Kidney (tissue), 13 donors: ENCODE measurements at regions not wholly inside any gene's neighbourhood (a gene's known extent, or its start where the extent isn't known, plus 50 kb on each side); places are given as distances from the start of the nearest gene placed in this dataset.

Experiments used
- DNase-seq, 5 donors: peaks; one replicate each; pipeline ENCODE4 v3.0.0-alpha.2; 2013 to 2020
- FAIRE-seq: peaks from 2 replicates; lab custom pipeline; 2012; peaks lifted over from hg19 to GRCh38; lab: Jason Lieb, UNC
- H3K27ac ChIP-seq, 2 donors: one replicate each; pipeline ENCODE4 v1.7.0; 2013; ENCODE audit warnings: low read depth in 2 of 2, low read length in 2 of 2, inconsistent platforms in 1 of 2
- H3K27me3 ChIP-seq: one replicate; pipeline ENCODE4 v1.7.1; 2013; ENCODE audit warnings: low read length, inconsistent platforms; ENCODE audit not compliant: control insufficient read depth, insufficient read depth
- H3K36me3 ChIP-seq, 3 donors: one replicate each; pipeline versions ENCODE4 v1.7.0 to v1.7.1; 2013; ENCODE audit warnings: low read length in 3 of 3, control low read depth in 1 of 3, inconsistent platforms in 1 of 3; ENCODE audit not compliant: insufficient read depth in 3 of 3, control insufficient read depth in 2 of 3
- H3K4me1 ChIP-seq, 3 donors: one replicate each; pipeline versions ENCODE4 v1.7.0 to v1.7.1; 2013; ENCODE audit warnings: low read length in 3 of 3, inconsistent platforms in 1 of 3, low read depth in 1 of 3; ENCODE audit not compliant: control insufficient read depth in 2 of 3, insufficient read depth in 2 of 3
- H3K4me3 ChIP-seq, 3 donors: one replicate each; pipeline versions ENCODE4 v1.7.0 to v1.8.1; 2013; ENCODE audit warnings: low read length in 3 of 3, control low read depth in 1 of 3, inconsistent platforms in 1 of 3
- H3K9ac ChIP-seq, 3 donors: one replicate each; pipeline versions ENCODE4 v1.7.0 to v1.7.1; 2013; ENCODE audit warnings: low read length in 3 of 3, control low read depth in 1 of 3, inconsistent platforms in 1 of 3
- H3K9me3 ChIP-seq, 3 donors: one replicate each; pipeline versions ENCODE4 v1.7.0 to v1.7.1; 2013; ENCODE audit warnings: low read length in 3 of 3, control low read depth in 1 of 3, inconsistent platforms in 1 of 3; ENCODE audit not compliant: control insufficient read depth in 2 of 3, insufficient read depth in 1 of 3
- CTCF ChIP-seq: IDR thresholded peaks from 3 replicates; pipeline ENCODE4 v1.5.1; 2012; ENCODE audit warnings: mild to moderate bottlenecking, moderate library complexity, borderline replicate concordance; ENCODE audit not compliant: insufficient read depth; ENCODE audit errors: extremely low read depth
- intact Hi-C: fragments of 100-400 bp; cut with DNase I; formaldehyde crosslinking; loops from one replicate; pipeline ENCODE4 v1.11.1; 2022
- donor health status: control.
- donor health status: control.
- donor health status: control.
- donor health status: control.
- donor health status: control.
- donor health status: DM: yes; HTN: yes; CAD: no.
- donor health status: Normal renal cell carcinoma (clear cell type).

- no peak for DNase-seq
- FAIRE-seq: no peak
- Histone ChIP-seq H3K4me3 (no peak overlapping the region), H3K27me3 (no peaks in the 10 kb centered on the region), H3K9ac (no peak overlapping the region), H3K36me3 (no peaks in the 10 kb centered on the region), H3K27ac (no peak overlapping the region), H3K9me3 (no peaks in the 10 kb centered on the region), H3K4me1 (no peaks in the 10 kb centered on the region)
- TF ChIP-seq CTCF: no peak
- intact Hi-C loops: no loop called here
Measured at GRCh38 chr11:44468345-44468988, 97.0 kb upstream of the CD82 start.

GRCh38 chr11:44469412-44469811 is 96.1 kb upstream of the CD82 start:
- Histone ChIP-seq H3K27me3 (no peaks in the 10 kb centered on the region), H3K4me3 (no peak overlapping the region), H3K9me3 (no peaks in the 10 kb centered on the region), H3K9ac (no peak overlapping the region), H3K4me1 (no peaks in the 10 kb centered on the region), H3K27ac (no peak overlapping the region), H3K36me3 (no peaks in the 10 kb centered on the region)
- TF ChIP-seq CTCF: no peak
- intact Hi-C loops: no loop called here
- no peak for FAIRE-seq
- DNase-seq: no peak

GRCh38 chr11:44470854-44471253 is 94.6 kb upstream of the CD82 start:
- no peak overlapping the region for H3K27ac ChIP-seq
- no peaks in the 10 kb centered on the region for H3K36me3 ChIP-seq
- DNase-seq (peak in 3 of 5 donors; percentile 7 to 26 (median 17)), FAIRE-seq (no peak)
- H3K9me3 ChIP-seq: no peaks in the 10 kb centered on the region
- no peak overlapping the region for H3K9ac ChIP-seq
- H3K4me3 ChIP-seq: no peak overlapping the region
- no peak for TF ChIP-seq CTCF
- no peaks in the 10 kb centered on the region for H3K4me1 ChIP-seq
- no peaks in the 10 kb centered on the region for H3K27me3 ChIP-seq
- intact Hi-C loops: no loop called here

GRCh38 chr11:44471603-44472002 is 93.9 kb upstream of the CD82 start:
- Histone ChIP-seq H3K4me3 (no peak overlapping the region), H3K36me3 (no peaks in the 10 kb centered on the region), H3K27ac (no peak overlapping the region), H3K9ac (no peak overlapping the region), H3K4me1 (no peaks in the 10 kb centered on the region), H3K27me3 (no peaks in the 10 kb centered on the region), H3K9me3 (no peaks in the 10 kb centered on the region)
- DNase-seq (no peak), FAIRE-seq (no peak)
- intact Hi-C loops: no loop called here
- TF ChIP-seq CTCF: no peak
